ENCODE measurements at regions not wholly inside any gene's neighbourhood (a gene's known extent, or its start where the extent isn't known, plus 50 kb on each side); places are given as distances from the start of the nearest gene placed in this dataset.
A peak's percentile ranks its signal among the peaks of the same experiment; 100 is the strongest.

DNA sequence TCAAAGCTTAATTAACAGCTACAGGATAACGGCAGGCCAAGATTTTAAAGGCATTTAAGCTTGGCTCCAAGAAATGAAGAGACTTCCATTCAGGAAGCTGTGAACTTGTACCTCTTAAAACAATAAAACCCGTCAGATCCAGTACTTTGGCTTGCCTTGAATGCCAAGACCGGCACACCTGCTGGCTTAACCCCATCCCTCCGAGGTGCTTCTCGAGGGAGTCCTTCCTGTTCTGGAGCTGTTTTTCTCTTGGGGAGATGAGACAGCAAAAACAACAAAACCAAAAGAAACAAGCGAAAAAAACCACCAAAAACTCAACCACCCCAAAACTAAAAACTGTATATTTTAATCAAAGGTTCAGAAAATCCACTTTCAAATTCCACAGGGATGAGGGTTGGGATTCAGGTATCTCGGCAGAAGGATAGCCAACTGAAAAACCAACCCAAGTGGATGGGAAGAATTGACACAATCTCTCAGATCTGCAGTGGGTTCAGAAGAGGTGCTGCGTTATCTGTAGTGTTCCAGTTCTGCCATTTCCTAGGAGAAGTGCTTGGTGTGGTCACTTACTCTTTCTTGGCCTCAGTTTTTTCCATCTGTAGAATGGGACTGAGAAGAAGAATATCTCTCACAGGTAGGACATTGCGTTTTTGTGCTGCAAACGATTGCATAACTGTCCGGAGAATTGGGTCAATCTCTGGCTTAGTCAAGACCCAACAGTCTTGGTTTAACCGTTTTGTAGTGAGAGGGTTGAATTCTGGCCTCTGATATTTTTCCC is 420.1 kb downstream of the VRK1 start:
- H3K27me3 ChIP-seq (ENCODE audit: control insufficient read depth in 1 of 2, insufficient read depth in 2 of 2, low read length in 2 of 2) = peaks cover 0 to 22% of the 10 kb centered on the region in 2 experiments; a peak in 2 of 5 replicates
- no peak overlapping the region for H3K27ac ChIP-seq (ENCODE audit: extremely low read length, insufficient read depth, low read length)
- POLR2A ChIA-PET = interaction anchor here (0.6 kb wide), 1 partner anchor 37 kb away, joined by 3 read pairs; no protein-coding TSS in a partner anchor
- ATAC-seq = no peak
- CTCF ChIA-PET (ENCODE audit: low intra/inter-chr PET ratio, low total read pairs) = no interaction called here
- no peaks in the 10 kb centered on the region for H3K9me3 ChIP-seq (ENCODE audit: low read length)
- no TSS peak for BruUV-seq (replicated peaks)
- intact Hi-C loops (cut with micrococcal nuclease; ENCODE audit: unreplicated experiment) = no loop called here
- H3K4me2 ChIP-seq (ENCODE audit: low read depth, low read length) = no peak overlapping the region
- no peak for FAIRE-seq
- no peaks in the 10 kb centered on the region for H4K20me1 ChIP-seq (ENCODE audit: insufficient read depth, low read length)
- 11% methylated on average over 12 of the region's 12 CpGs for WGBS (ENCODE audit: low lambda C conversion rate)
- H3K79me2 ChIP-seq (ENCODE audit: insufficient read depth, low read length) = no peaks in the 10 kb centered on the region
- H3K9ac ChIP-seq (ENCODE audit: insufficient read depth, low read depth, low read length) = no peak overlapping the region
- no peak for DNase-seq (ENCODE audit: low spot score)
- H3K4me1 ChIP-seq (ENCODE audit: insufficient read depth, low read length) = no peaks in the 10 kb centered on the region
- in situ Hi-C loops (cut with HindIII; ENCODE audit: extremely low pct_ligation_motif_present, low pct_unique_long_range_greater_than_20kb) = no loop called here
- H2AFZ ChIP-seq (ENCODE audit: low read length) = no peak overlapping the region
- no peak overlapping the region for H3K4me3 ChIP-seq (replicated peaks in 1 of 3; ENCODE audit: insufficient read depth in 1 of 3, low read depth in 2 of 3, low read length in 3 of 3)
- no peaks in the 10 kb centered on the region for H3K36me3 ChIP-seq (replicated peaks in 1 of 2; ENCODE audit: control insufficient read depth in 1 of 2, insufficient read depth in 2 of 2, low read length in 2 of 2)
- TF ChIP-seq ZNF629 (CRISPR knock-in tag; conservative IDR thresholded peaks at IDR 0.05) (peak; percentile 34; the same call in 1 of the 2 replicates), ZNF598 (CRISPR knock-in tag; IDR thresholded peaks at IDR 0.05; ENCODE audit: borderline replicate concordance) (no peak), SRSF9 (IDR thresholded peaks at IDR 0.05; ENCODE audit: borderline replicate concordance, insufficient read depth, low read depth, low read length, poor library complexity, severe bottlenecking) (no peak), ZNF326 (CRISPR knock-in tag; IDR thresholded peaks at IDR 0.05; ENCODE audit: borderline replicate concordance) (no peak), SRSF1 (optimal IDR thresholded peaks at IDR 0.05; ENCODE audit: low read depth, low read length) (no peak), ZNF460 (CRISPR knock-in tag; IDR thresholded peaks at IDR 0.05; ENCODE audit: borderline replicate concordance) (no peak), KLF16 (CRISPR knock-in tag; IDR thresholded peaks at IDR 0.05) (no peak), GATA4 (IDR thresholded peaks at IDR 0.05; ENCODE audit: borderline replicate concordance, low read depth) (no peak)
- TF ChIP-seq, protein P1, sequence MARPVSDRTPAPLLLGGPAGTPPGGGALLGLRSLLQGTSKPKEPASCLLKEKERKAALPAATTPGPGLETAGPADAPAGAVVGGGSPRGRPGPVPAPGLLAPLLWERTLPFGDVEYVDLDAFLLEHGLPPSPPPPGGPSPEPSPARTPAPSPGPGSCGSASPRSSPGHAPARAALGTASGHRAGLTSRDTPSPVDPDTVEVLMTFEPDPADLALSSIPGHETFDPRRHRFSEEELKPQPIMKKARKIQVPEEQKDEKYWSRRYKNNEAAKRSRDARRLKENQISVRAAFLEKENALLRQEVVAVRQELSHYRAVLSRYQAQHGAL (CRISPR knock-in tag; IDR thresholded peaks at IDR 0.05; ENCODE audit: not compliant biosample characterization) = no peak

Measured in HepG2 (cell line).